Prostate gland (tissue), 2 donors: ENCODE measurements at regions not wholly inside any gene's neighbourhood (a gene's known extent, or its start where the extent isn't known, plus 50 kb on each side); places are given as distances from the start of the nearest gene placed in this dataset.

Experiments
- DNase-seq: peaks from one replicate; pipeline ENCODE4 v3.0.0-alpha.2; 2019; ENCODE audit warnings: low spot score
- H3K27ac ChIP-seq, 2 donors: fragments of 200-600 bp; sonication (generic); 2 replicates each; pipeline ENCODE4 v1.5.1; 2017 to 2019
- H3K27me3 ChIP-seq: fragments of 200-600 bp; sonication (generic); replicated peaks from 2 replicates; pipeline ENCODE4 v1.5.1; 2019; ENCODE audit not compliant: insufficient read depth
- H3K36me3 ChIP-seq, 2 donors: fragments of 200-600 bp; sonication (generic); 1 replicate in 1 of 2; 2 replicates in 1 of 2; pipeline versions ENCODE4 v1.5.1 to v1.8.1; 2017 to 2019
- H3K4me1 ChIP-seq: fragments of 200-600 bp; sonication (generic); replicated peaks from 2 replicates; pipeline ENCODE4 v1.5.1; 2019
- H3K4me3 ChIP-seq, 2 donors: fragments of 200-600 bp; sonication (generic); 2 replicates each; pipeline ENCODE4 v1.5.1; 2017 to 2019
- H3K9me3 ChIP-seq: fragments of 200-600 bp; sonication (generic); 2 replicates; pipeline ENCODE4 v1.5.1; 2017
- POLR2A ChIP-seq: fragments of 450-650 bp; IDR thresholded peaks from one replicate; pipeline ENCODE4 v1.6.1; 2016; ENCODE audit warnings: antibody characterized with exemption, mild to moderate bottlenecking
- POLR2AphosphoS5 ChIP-seq: sonication (generic); formaldehyde crosslinking; IDR thresholded peaks from one replicate; pipeline ENCODE4 v1.6.1; 2017; ENCODE audit warnings: antibody characterized with exemption
- WGBS: methylation state at CpG from one replicate; pipeline ENCODE4 v1.1.5; 2018; 5-methylcytosine and 5-hydroxymethylcytosine counted together
- intact Hi-C: fragments of 100-400 bp; cut with DNase I; formaldehyde crosslinking; loops from one replicate; pipeline ENCODE4 v1.14.2; 2022
- TF ChIP-seq, protein P1 (sequence below), 4 experiments: fragments of 200-600 bp in 2 of 4; fragments of 450-650 bp in 2 of 4; sonication (generic) in 2 of 4; IDR thresholded peaks; 1 replicate in 3 of 4; 2 replicates in 1 of 4; pipeline ENCODE4 v1.5.1; 2016 to 2019; ENCODE audit warnings: antibody characterized with exemption in 4 of 4, mild to moderate bottlenecking in 2 of 4, moderate library complexity in 2 of 4

DNA sequence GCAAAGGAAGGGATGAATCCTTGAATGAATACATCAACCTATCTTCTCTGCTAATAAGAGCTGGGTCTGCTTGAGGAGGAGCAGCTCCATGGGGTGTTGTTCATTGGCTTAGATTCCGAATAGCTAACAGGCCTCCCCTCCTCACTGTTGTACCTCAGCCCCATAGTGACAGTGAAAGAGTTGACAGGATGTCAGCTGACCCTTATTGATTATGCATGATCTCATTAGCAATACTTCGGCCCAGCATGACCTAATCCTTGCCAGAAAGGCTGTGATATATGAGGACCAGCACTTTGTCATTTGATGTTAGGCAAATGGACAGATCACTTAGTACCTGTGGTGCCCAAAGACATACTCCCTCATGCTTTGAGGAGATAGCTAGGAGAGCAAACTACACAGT, 1333.7 kb upstream of the CELF4 start:
- WGBS = 97% methylated on average over 2 of the region's 2 CpGs
- no peaks in the 10 kb centered on the region for H3K9me3 ChIP-seq

DNA sequence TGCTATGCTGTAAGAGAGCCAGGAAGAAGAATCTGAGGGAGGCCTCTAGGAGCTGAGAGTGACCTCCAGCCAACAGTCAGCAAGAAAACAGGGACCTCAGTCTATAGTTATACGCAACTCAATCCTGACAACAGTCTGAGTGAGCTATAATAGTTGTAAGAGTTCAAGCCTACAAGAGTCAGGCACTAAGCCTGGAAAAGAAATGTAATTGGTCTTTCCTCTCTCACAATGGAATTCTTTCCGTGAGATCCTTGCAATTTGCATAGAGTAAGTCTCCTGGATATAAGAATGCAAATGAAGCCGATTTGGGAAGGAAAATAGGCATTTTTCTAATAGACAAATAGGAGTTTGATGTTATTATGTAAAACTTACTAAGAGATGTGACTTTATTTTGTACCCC, 1332.6 kb upstream of the CELF4 start:
- 78% methylated on average over 3 of the region's 3 CpGs for WGBS
- H3K27ac ChIP-seq = no peak overlapping the region
- no peaks in the 10 kb centered on the region for H3K9me3 ChIP-seq
- no peaks in the 10 kb centered on the region for H3K36me3 ChIP-seq
- no peak overlapping the region for H3K4me3 ChIP-seq
- DNase-seq = no peak
- TF ChIP-seq POLR2AphosphoS5 (no peak), POLR2A (no peak)
- TF ChIP-seq, protein P1, sequence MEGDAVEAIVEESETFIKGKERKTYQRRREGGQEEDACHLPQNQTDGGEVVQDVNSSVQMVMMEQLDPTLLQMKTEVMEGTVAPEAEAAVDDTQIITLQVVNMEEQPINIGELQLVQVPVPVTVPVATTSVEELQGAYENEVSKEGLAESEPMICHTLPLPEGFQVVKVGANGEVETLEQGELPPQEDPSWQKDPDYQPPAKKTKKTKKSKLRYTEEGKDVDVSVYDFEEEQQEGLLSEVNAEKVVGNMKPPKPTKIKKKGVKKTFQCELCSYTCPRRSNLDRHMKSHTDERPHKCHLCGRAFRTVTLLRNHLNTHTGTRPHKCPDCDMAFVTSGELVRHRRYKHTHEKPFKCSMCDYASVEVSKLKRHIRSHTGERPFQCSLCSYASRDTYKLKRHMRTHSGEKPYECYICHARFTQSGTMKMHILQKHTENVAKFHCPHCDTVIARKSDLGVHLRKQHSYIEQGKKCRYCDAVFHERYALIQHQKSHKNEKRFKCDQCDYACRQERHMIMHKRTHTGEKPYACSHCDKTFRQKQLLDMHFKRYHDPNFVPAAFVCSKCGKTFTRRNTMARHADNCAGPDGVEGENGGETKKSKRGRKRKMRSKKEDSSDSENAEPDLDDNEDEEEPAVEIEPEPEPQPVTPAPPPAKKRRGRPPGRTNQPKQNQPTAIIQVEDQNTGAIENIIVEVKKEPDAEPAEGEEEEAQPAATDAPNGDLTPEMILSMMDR (IDR thresholded peaks at IDR 0.05) = no peak
- no peaks in the 10 kb centered on the region for H3K27me3 ChIP-seq
- no peaks in the 10 kb centered on the region for H3K4me1 ChIP-seq
- intact Hi-C loops = no loop called here

More for the DNA sequence above, 1333.7 kb upstream of the CELF4 start:
- Histone ChIP-seq H3K27me3 (no peaks in the 10 kb centered on the region), H3K36me3 (no peaks in the 10 kb centered on the region), H3K4me3 (no peak overlapping the region), H3K4me1 (no peaks in the 10 kb centered on the region), H3K27ac (no peak overlapping the region)
- intact Hi-C loops = no loop called here
- DNase-seq = no peak
- TF ChIP-seq, protein P1 (IDR thresholded peaks at IDR 0.05) = no peak
- no peak for TF ChIP-seq POLR2A
- no peak for TF ChIP-seq POLR2AphosphoS5

DNA sequence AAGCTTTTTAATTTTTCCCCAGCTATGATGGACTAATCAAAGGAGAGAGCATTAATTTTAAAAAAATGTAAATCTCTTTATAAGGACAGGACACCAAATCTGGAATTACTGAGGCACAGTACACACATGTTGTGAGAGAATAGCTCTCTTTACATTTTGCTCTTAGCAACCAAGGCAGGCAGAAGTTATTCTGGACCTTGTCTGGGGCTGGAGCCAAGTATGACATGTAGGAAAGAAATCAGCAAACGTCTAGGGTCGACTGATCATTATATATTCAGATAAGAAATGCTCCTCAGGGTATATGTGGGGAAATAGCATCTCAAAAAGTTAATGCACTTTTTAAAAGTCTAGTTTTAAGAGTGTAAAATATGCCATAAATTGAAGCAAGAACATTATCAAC, 1330.0 kb upstream of the CELF4 start:
- Histone ChIP-seq H3K36me3 (no peaks in the 10 kb centered on the region), H3K4me3 (no peak overlapping the region), H3K4me1 (no peaks in the 10 kb centered on the region), H3K27ac (no peak overlapping the region), H3K27me3 (no peaks in the 10 kb centered on the region), H3K9me3 (no peaks in the 10 kb centered on the region)
- intact Hi-C loops = no loop called here
- DNase-seq = no peak
- TF ChIP-seq, protein P1 (IDR thresholded peaks at IDR 0.05) = no peak
- TF ChIP-seq POLR2A (no peak), POLR2AphosphoS5 (no peak)
- 36% methylated on average over 2 of the region's 2 CpGs for WGBS

DNA sequence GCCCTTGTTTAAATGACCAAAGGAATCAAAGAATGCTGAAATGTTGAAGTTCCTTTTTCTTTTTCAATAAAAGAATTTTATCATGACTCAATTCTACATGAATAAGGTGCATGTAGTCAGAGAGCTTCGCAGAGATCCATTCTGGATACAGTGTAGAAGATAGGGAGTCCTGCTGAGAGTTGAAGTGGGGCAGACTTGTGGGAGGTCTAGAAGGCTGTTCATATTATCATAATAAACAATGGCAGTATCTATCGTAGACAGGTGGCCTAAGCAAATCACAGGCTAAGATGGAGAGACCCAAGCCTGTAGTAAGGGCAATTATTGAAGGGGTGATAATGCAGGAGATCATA, 1322.0 kb upstream of the CELF4 start:
- Histone ChIP-seq H3K27ac (no peak overlapping the region), H3K9me3 (no peaks in the 10 kb centered on the region), H3K4me3 (no peak overlapping the region), H3K36me3 (no peaks in the 10 kb centered on the region), H3K4me1 (no peaks in the 10 kb centered on the region), H3K27me3 (no peaks in the 10 kb centered on the region)
- DNase-seq = no peak
- intact Hi-C loops = no loop called here
- TF ChIP-seq POLR2A = no peak
- no peak for TF ChIP-seq POLR2AphosphoS5
- WGBS = 93% methylated on average over 2 of the region's 2 CpGs

DNA sequence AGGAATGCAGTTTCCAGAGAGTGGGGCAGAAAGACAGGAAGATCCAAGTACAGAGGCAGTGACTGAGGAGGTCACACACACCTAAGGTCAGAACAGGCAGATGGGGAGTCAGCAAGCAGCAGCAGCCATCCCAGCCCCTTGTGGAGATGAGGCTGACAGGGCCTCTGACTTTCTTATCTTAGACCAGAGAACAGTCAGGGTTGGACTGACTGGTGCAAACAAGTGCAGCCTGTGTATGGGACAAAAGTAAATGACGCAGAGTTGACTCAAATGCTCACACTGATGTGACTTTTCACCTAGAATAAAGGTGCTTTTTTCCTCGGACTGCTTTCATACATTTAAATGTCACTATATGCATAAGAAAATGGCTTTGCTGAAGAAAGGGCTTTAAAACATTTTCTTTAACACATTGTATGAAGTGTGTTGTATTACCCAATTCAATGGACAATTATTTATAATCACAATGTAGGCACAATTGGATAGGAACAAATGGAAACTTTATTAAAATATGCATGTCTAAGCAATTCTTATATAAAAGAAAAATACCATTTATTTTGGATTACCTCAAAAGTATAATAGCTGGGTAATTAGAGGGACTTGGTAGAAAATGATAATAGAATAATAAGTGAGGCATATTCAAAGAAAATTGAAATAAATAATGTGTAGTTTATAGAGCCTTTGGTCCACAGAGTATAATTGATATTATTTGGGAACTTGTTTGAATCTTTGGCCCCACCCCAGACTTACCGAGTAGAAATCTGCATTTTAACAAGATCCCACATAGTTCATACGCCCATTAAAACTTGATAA, 1321.5 kb upstream of the CELF4 start:
- WGBS = 64% methylated on average over 4 of the region's 4 CpGs
- H3K36me3 ChIP-seq = no peaks in the 10 kb centered on the region
- no peaks in the 10 kb centered on the region for H3K4me1 ChIP-seq
- DNase-seq = no peak
- intact Hi-C loops = no loop called here
- H3K9me3 ChIP-seq = no peaks in the 10 kb centered on the region
- no peak overlapping the region for H3K27ac ChIP-seq
- H3K4me3 ChIP-seq = no peak overlapping the region
- H3K27me3 ChIP-seq = no peaks in the 10 kb centered on the region
- TF ChIP-seq POLR2AphosphoS5 (no peak), POLR2A (no peak)
- TF ChIP-seq, protein P1 (IDR thresholded peaks at IDR 0.05) = no peak
